HEK293T (cell line): ENCODE measurements at regions not wholly inside any gene's neighbourhood (a gene's known extent, or its start where the extent isn't known, plus 50 kb on each side); places are given as distances from the start of the nearest gene placed in this dataset.

Experiments used
- CTBP1 ChIP-seq: fragments of 450-650 bp; IDR thresholded peaks from 2 replicates; pipeline ENCODE4 v1.6.1; 2016; ENCODE audit warnings: borderline replicate concordance
- FOXM1 ChIP-seq: fragments of 450-650 bp; IDR thresholded peaks from 2 replicates; pipeline ENCODE4 v1.6.1; 2017; ENCODE audit warnings: mild to moderate bottlenecking, borderline replicate concordance
- LEF1 ChIP-seq: fragments of 450-650 bp; IDR thresholded peaks from 2 replicates; pipeline ENCODE4 v1.6.1; 2017; ENCODE audit warnings: mild to moderate bottlenecking, borderline replicate concordance
- NFRKB ChIP-seq: fragments of 450-650 bp; IDR thresholded peaks from 2 replicates; pipeline ENCODE4 v1.6.1; 2016; ENCODE audit warnings: mild to moderate bottlenecking, moderate library complexity
- SP1 ChIP-seq: fragments of 450-650 bp; IDR thresholded peaks from 2 replicates; pipeline ENCODE4 v1.6.1; 2017
- TARDBP ChIP-seq: fragments of 450-650 bp; IDR thresholded peaks from 2 replicates; pipeline ENCODE4 v1.6.1; 2016

DNA sequence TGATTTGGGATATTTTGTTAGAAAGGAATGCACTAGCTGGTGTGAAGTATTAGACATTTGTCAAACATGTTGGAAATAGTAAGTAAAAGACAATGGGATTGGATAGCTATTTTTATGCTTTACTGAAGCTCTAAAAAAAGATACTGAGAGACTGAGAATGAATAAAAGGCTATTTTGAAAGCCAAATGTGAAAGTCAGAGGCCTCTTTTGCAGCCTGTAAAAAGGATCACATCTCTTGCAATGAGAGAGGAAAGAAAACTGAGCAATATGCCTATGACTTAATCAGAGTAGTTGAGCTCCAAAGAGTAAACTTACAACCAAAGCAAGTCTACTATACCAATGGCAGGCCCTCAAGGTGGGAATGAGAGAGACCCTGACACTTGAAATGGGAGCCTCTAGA, 212.6 kb upstream of the LCORL start:
- TF ChIP-seq SP1 (no peak), CTBP1 (no peak), FOXM1 (no peak), NFRKB (no peak), LEF1 (no peak), TARDBP (no peak)
